ENCODE measurements at regions not wholly inside any gene's neighbourhood (a gene's known extent, or its start where the extent isn't known, plus 50 kb on each side); places are given as distances from the start of the nearest gene placed in this dataset.

- no peak for TF ChIP-seq CTBP1 (IDR thresholded peaks at IDR 0.05; ENCODE audit: borderline replicate concordance)
- no peak for TF ChIP-seq FOXA1 (IDR thresholded peaks at IDR 0.05)
- TF ChIP-seq HDGF (IDR thresholded peaks at IDR 0.05; ENCODE audit: borderline replicate concordance) = no peak
- no peak for TF ChIP-seq SP1 (IDR thresholded peaks at IDR 0.05)
- no peak for TF ChIP-seq BHLHE40 (IDR thresholded peaks at IDR 0.05; ENCODE audit: borderline replicate concordance)
- no peak for TF ChIP-seq L3MBTL2 (conservative IDR thresholded peaks at IDR 0.05)
Measured at GRCh38 chr14:45742187-45742586, 489.2 kb upstream of the MIS18BP1 start.

Measured in HEK293T (cell line).